ENCODE measurements at regions not wholly inside any gene's neighbourhood (a gene's known extent, or its start where the extent isn't known, plus 50 kb on each side); places are given as distances from the start of the nearest gene placed in this dataset.

GRCh38 chr7:8382004-8382730 lies 51.2 kb upstream of the NXPH1 start:
- H3K9me3 ChIP-seq: no peaks in the 10 kb centered on the region
- no peaks in the 10 kb centered on the region for H3K27me3 ChIP-seq
- no peaks in the 10 kb centered on the region for H3K4me1 ChIP-seq
- no peaks in the 10 kb centered on the region for H3K36me3 ChIP-seq
- H3K27ac ChIP-seq: no peak overlapping the region
- TF ChIP-seq POLR2AphosphoS5 (IDR thresholded peaks at IDR 0.05): no peak
- TF ChIP-seq POLR2A (IDR thresholded peaks at IDR 0.05): no peak
- TF ChIP-seq CTCF (IDR thresholded peaks at IDR 0.05): no peak
- TF ChIP-seq EP300 (IDR thresholded peaks at IDR 0.05; ENCODE audit: low read depth): no peak
- intact Hi-C loops (cut with DNase I; ENCODE audit: low total_unique reads) (no loop called here), in situ Hi-C loops (cut with MboI; ENCODE audit: low pct_ligation_motif_present in 1 of 4, low pct_unique_long_range_greater_than_20kb in 1 of 4, low sequenced_read_pairs in 3 of 4) (loop anchor here in 1 of 4 donors (25.0 kb wide), 1 partner anchor 2005 kb away; no protein-coding TSS in a partner anchor)
- no peak for DNase-seq
- no peak overlapping the region for H3K4me3 ChIP-seq
- WGBS, 2 donors (ENCODE audit: low coverage in 1 of 2): 71 to 80% methylated on average over 2 to 4 of the region's 4 CpGs
